Panc1 (cell line): ENCODE measurements at regions not wholly inside any gene's neighbourhood (a gene's known extent, or its start where the extent isn't known, plus 50 kb on each side); places are given as distances from the start of the nearest gene placed in this dataset.

Source experiments
- ATAC-seq: fragments of 200-7000 bp; cut with Tn5 transposase; 2 replicates; pipeline ENCODE4 v1.9.1; 2020; ENCODE audit warnings: mild to moderate bottlenecking, moderate library complexity
- BruUV-seq: library from RNA; stranded (reverse); fragments of 400-500 nt; replicated peaks from 2 replicates; lab custom pipeline; 2021; lab: Mats Ljungman, UMichigan
- CTCF ChIA-PET: fragments of 300-600 bp; sonication (Branson Sonifier 250); formaldehyde crosslinking; loops from one replicate; lab custom pipeline; 2022; ENCODE audit warnings: antibody characterized with exemption; lab: Charles Lee
- POLR2A ChIA-PET: fragments of 300-600 bp; sonication (Branson Sonifier 250); formaldehyde crosslinking; loops from one replicate; lab custom pipeline; 2022; ENCODE audit warnings: antibody characterized with exemption; lab: Charles Lee
- DNase-seq: peaks from one replicate; pipeline ENCODE4 v3.0.0-alpha.2; 2010; ENCODE audit warnings: low read depth, low spot score
- H3K27ac ChIP-seq: 2 replicates; pipeline ENCODE4 v1.5.1; 2011; ENCODE audit warnings: mild to moderate bottlenecking, low read length, inconsistent platforms
- H3K27me3 ChIP-seq: fragments of 200-500 bp; sonication (Bioruptor generic); 2 replicates; pipeline ENCODE4 v1.6.0; 2014; ENCODE audit warnings: low read length, inconsistent platforms; ENCODE audit not compliant: control insufficient read depth, insufficient read depth
- H3K36me3 ChIP-seq: fragments of 200-500 bp; sonication (Bioruptor generic); 2 replicates; pipeline ENCODE4 v1.5.1; 2014; ENCODE audit warnings: inconsistent platforms, mild to moderate bottlenecking, low read length, moderate library complexity; ENCODE audit not compliant: control insufficient read depth, insufficient read depth
- H3K4me1 ChIP-seq: 2 replicates; pipeline ENCODE4 v1.5.1; 2011; ENCODE audit warnings: inconsistent platforms, mild to moderate bottlenecking, low read length, moderate library complexity; ENCODE audit not compliant: control insufficient read depth, insufficient read depth
- H3K4me3 ChIP-seq, 2 experiments: 2 replicates each; pipeline ENCODE4 v1.5.1; 2011 to 2012; ENCODE audit warnings: low read depth in 2 of 2, low read length in 2 of 2, mild to moderate bottlenecking in 2 of 2, inconsistent platforms in 1 of 2, moderate library complexity in 1 of 2
- H3K9me3 ChIP-seq: fragments of 200-500 bp; sonication (Bioruptor generic); 2 replicates; pipeline ENCODE4 v1.5.1; 2014; ENCODE audit warnings: low read depth, mild to moderate bottlenecking, inconsistent platforms, low read length, moderate library complexity; ENCODE audit not compliant: control insufficient read depth, insufficient read depth
- POLR2AphosphoS5 ChIP-seq: IDR thresholded peaks from 2 replicates; pipeline ENCODE4 v1.6.1; 2012; ENCODE audit warnings: mild to moderate bottlenecking, low read depth, low read length, moderate library complexity
- SIN3A ChIP-seq: IDR thresholded peaks from 2 replicates; pipeline ENCODE4 v1.6.1; 2012; ENCODE audit warnings: low read depth, mild to moderate bottlenecking, low read length, moderate library complexity, borderline replicate concordance; ENCODE audit not compliant: insufficient read depth
- TCF7L2 ChIP-seq: IDR thresholded peaks from 2 replicates; pipeline ENCODE4 v1.6.1; 2011; ENCODE audit warnings: mild to moderate bottlenecking, low read depth, low read length, inconsistent platforms
- in situ Hi-C: cut with HindIII; loops from 2 replicates; pipeline ENCODE4 v1.10.0; 2016; ENCODE audit warnings: low sequenced_read_pairs, low pct_unique_long_range_greater_than_20kb
- intact Hi-C: fragments of 100-400 bp; cut with micrococcal nuclease; formaldehyde crosslinking; loops from one replicate; pipeline ENCODE4 v1.10.0; 2022; ENCODE audit not compliant: unreplicated experiment
- TF ChIP-seq, protein P1 (sequence below): fragments of 450-650 bp; IDR thresholded peaks from 2 replicates; pipeline ENCODE4 v1.5.1; 2017; ENCODE audit warnings: mild to moderate bottlenecking
- TF ChIP-seq, protein P2 (sequence below), 2 experiments: IDR thresholded peaks; 2 replicates each; pipeline ENCODE4 v1.6.1; 2011 to 2012; ENCODE audit warnings: low read depth in 2 of 2, control low read depth in 1 of 2, low read length in 1 of 2, mild to moderate bottlenecking in 1 of 2, moderate library complexity in 1 of 2; ENCODE audit not compliant: insufficient read depth in 1 of 2

- in situ Hi-C loops (no loop called here), intact Hi-C loops (no loop called here)
- peak; percentile 12 for DNase-seq
- Histone ChIP-seq H3K4me1 (no peaks in the 10 kb centered on the region), H3K27me3 (no peaks in the 10 kb centered on the region), H3K36me3 (no peaks in the 10 kb centered on the region), H3K27ac (no peak overlapping the region), H3K4me3 (no peak overlapping the region), H3K9me3 (no peaks in the 10 kb centered on the region)
- TF ChIP-seq POLR2AphosphoS5 (no peak), SIN3A (no peak), TCF7L2 (no peak)
- TF ChIP-seq, protein P1, sequence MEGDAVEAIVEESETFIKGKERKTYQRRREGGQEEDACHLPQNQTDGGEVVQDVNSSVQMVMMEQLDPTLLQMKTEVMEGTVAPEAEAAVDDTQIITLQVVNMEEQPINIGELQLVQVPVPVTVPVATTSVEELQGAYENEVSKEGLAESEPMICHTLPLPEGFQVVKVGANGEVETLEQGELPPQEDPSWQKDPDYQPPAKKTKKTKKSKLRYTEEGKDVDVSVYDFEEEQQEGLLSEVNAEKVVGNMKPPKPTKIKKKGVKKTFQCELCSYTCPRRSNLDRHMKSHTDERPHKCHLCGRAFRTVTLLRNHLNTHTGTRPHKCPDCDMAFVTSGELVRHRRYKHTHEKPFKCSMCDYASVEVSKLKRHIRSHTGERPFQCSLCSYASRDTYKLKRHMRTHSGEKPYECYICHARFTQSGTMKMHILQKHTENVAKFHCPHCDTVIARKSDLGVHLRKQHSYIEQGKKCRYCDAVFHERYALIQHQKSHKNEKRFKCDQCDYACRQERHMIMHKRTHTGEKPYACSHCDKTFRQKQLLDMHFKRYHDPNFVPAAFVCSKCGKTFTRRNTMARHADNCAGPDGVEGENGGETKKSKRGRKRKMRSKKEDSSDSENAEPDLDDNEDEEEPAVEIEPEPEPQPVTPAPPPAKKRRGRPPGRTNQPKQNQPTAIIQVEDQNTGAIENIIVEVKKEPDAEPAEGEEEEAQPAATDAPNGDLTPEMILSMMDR = peak; percentile 62
- TF ChIP-seq, protein P2, sequence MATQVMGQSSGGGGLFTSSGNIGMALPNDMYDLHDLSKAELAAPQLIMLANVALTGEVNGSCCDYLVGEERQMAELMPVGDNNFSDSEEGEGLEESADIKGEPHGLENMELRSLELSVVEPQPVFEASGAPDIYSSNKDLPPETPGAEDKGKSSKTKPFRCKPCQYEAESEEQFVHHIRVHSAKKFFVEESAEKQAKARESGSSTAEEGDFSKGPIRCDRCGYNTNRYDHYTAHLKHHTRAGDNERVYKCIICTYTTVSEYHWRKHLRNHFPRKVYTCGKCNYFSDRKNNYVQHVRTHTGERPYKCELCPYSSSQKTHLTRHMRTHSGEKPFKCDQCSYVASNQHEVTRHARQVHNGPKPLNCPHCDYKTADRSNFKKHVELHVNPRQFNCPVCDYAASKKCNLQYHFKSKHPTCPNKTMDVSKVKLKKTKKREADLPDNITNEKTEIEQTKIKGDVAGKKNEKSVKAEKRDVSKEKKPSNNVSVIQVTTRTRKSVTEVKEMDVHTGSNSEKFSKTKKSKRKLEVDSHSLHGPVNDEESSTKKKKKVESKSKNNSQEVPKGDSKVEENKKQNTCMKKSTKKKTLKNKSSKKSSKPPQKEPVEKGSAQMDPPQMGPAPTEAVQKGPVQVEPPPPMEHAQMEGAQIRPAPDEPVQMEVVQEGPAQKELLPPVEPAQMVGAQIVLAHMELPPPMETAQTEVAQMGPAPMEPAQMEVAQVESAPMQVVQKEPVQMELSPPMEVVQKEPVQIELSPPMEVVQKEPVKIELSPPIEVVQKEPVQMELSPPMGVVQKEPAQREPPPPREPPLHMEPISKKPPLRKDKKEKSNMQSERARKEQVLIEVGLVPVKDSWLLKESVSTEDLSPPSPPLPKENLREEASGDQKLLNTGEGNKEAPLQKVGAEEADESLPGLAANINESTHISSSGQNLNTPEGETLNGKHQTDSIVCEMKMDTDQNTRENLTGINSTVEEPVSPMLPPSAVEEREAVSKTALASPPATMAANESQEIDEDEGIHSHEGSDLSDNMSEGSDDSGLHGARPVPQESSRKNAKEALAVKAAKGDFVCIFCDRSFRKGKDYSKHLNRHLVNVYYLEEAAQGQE (IDR thresholded peaks at IDR 0.05; ENCODE audit: insufficient read depth in 1 of 2, low read depth in 2 of 2, low read length in 1 of 2) = no peak
- ATAC-seq = peak; percentile 69; the same call in 1 of the 2 replicates
- no TSS peak for BruUV-seq
- ChIA-PET CTCF (interaction anchor here (0.6 to 0.7 kb wide), 4 partner anchors 20 to 905 kb away, joined by 3 to 20 read pairs (median 6); no protein-coding TSS in a partner anchor), POLR2A (no interaction called here)
Measured at GRCh38 chr4:120977435-120977997, 55.0 kb upstream of the PRDM5 start.

- no peaks in the 10 kb centered on the region for H3K9me3 ChIP-seq
- POLR2A ChIA-PET = no interaction called here
- intact Hi-C loops = no loop called here
Measured at GRCh38 chr4:120973207-120973606, 50.7 kb upstream of the PRDM5 start.

More at GRCh38 chr4:120973207-120973606, 50.7 kb upstream of the PRDM5 start:
- in situ Hi-C loops = no loop called here
- no peak overlapping the region for H3K27ac ChIP-seq
- ATAC-seq (no peak), DNase-seq (no peak)
- H3K4me1 ChIP-seq = no peaks in the 10 kb centered on the region
- H3K27me3 ChIP-seq = no peaks in the 10 kb centered on the region
- H3K36me3 ChIP-seq = no peaks in the 10 kb centered on the region
- TF ChIP-seq, protein P2 (IDR thresholded peaks at IDR 0.05; ENCODE audit: insufficient read depth in 1 of 2, low read depth in 2 of 2, low read length in 1 of 2) = no peak
- TF ChIP-seq SIN3A (no peak), TCF7L2 (no peak), POLR2AphosphoS5 (no peak)
- TF ChIP-seq, protein P1 = no peak
- no peak overlapping the region for H3K4me3 ChIP-seq
- no TSS peak for BruUV-seq
- CTCF ChIA-PET = no interaction called here
